ENCODE measurements at regions not wholly inside any gene's neighbourhood (a gene's known extent, or its start where the extent isn't known, plus 50 kb on each side); places are given as distances from the start of the nearest gene placed in this dataset.

GRCh38 chr5:164577742-164578141 is 1072.3 kb downstream of the MAT2B start:
- H2AFZ ChIP-seq (ENCODE audit: control insufficient read depth, low read depth, low read length): no peak overlapping the region
- RAD21 ChIA-PET (ENCODE audit: unreplicated experiment): interaction anchor here (0.6 kb wide), 1 partner anchor 11 kb away, joined by 3 read pairs; no protein-coding TSS in a partner anchor
- no peaks in the 10 kb centered on the region for H3K36me3 ChIP-seq (ENCODE audit: control insufficient read depth in 2 of 2, insufficient read depth in 2 of 2, low read length in 1 of 2)
- no peaks in the 10 kb centered on the region for H3K9me3 ChIP-seq (replicated peaks; ENCODE audit: control insufficient read depth, insufficient read depth, low read length)
- H3K27me3 ChIP-seq (replicated peaks in 1 of 2; ENCODE audit: control insufficient read depth in 2 of 2, insufficient read depth in 2 of 2, low read length in 1 of 2): no peaks in the 10 kb centered on the region
- POLR2A ChIA-PET: interaction anchor here (0.6 kb wide), 1 partner anchor 88 kb away, joined by 9 read pairs; no protein-coding TSS in a partner anchor
- no peak overlapping the region for H3K27ac ChIP-seq (ENCODE audit: control insufficient read depth, insufficient read depth)
- intact Hi-C loops (cut with micrococcal nuclease; ENCODE audit: unreplicated experiment): no loop called here
- TF ChIP-seq JUNB (IDR thresholded peaks at IDR 0.05): no peak
- TF ChIP-seq MXI1 (IDR thresholded peaks at IDR 0.05; ENCODE audit: low read depth, low read length): no peak
- TF ChIP-seq MYC (IDR thresholded peaks at IDR 0.05; ENCODE audit: insufficient read depth, insufficient read length, insufficient replicate concordance, low read length, severe bottlenecking): no peak
- TF ChIP-seq, protein P1, sequence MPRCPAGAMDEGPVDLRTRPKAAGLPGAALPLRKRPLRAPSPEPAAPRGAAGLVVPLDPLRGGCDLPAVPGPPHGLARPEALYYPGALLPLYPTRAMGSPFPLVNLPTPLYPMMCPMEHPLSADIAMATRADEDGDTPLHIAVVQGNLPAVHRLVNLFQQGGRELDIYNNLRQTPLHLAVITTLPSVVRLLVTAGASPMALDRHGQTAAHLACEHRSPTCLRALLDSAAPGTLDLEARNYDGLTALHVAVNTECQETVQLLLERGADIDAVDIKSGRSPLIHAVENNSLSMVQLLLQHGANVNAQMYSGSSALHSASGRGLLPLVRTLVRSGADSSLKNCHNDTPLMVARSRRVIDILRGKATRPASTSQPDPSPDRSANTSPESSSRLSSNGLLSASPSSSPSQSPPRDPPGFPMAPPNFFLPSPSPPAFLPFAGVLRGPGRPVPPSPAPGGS (IDR thresholded peaks at IDR 0.05; ENCODE audit: borderline replicate concordance, insufficient read depth, low read depth, low read length, poor library complexity, severe bottlenecking): no peak
- no peak for TF ChIP-seq TBL1XR1 (IDR thresholded peaks at IDR 0.05; ENCODE audit: low read depth, low read length)
- no peak for TF ChIP-seq LARP7 (IDR thresholded peaks at IDR 0.05)
- TF ChIP-seq BACH1 (IDR thresholded peaks at IDR 0.05; ENCODE audit: borderline replicate concordance): no peak
- TF ChIP-seq ZNF274 (IDR thresholded peaks at IDR 0.05; ENCODE audit: insufficient read depth, insufficient read length): no peak
- TF ChIP-seq, protein P2, sequence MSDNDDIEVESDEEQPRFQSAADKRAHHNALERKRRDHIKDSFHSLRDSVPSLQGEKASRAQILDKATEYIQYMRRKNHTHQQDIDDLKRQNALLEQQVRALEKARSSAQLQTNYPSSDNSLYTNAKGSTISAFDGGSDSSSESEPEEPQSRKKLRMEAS (IDR thresholded peaks at IDR 0.05; ENCODE audit: low read depth, low read length): no peak
- TF ChIP-seq RBBP5 (conservative IDR thresholded peaks at IDR 0.05): no peak
- no peak for TF ChIP-seq KDM1A (IDR thresholded peaks at IDR 0.05; ENCODE audit: borderline replicate concordance)
- no peak for TF ChIP-seq ZNF622 (IDR thresholded peaks at IDR 0.05)
- TF ChIP-seq HDGF (IDR thresholded peaks at IDR 0.05): no peak
- TF ChIP-seq EGR1 (IDR thresholded peaks at IDR 0.05; ENCODE audit: borderline replicate concordance in 1 of 2, low read depth in 2 of 2, low read length in 2 of 2): no peak
- no peaks in the 10 kb centered on the region for H4K20me1 ChIP-seq (ENCODE audit: control insufficient read depth, insufficient read depth)
- no peaks in the 10 kb centered on the region for H3K4me1 ChIP-seq (ENCODE audit: control insufficient read depth, insufficient read depth, low read length)
- ATAC-seq (no peak), FAIRE-seq (no peak), DNase-seq (ENCODE audit: low read depth, low spot score) (no peak)
- in situ Hi-C loops (cut with MboI): no loop called here
- H3K9ac ChIP-seq (ENCODE audit: control insufficient read depth, insufficient read depth, low read length): no peak overlapping the region
- BruUV-seq (replicated peaks): no TSS peak
- no peak overlapping the region for H3K4me3 ChIP-seq
- no peak overlapping the region for H3K4me2 ChIP-seq (ENCODE audit: control insufficient read depth, insufficient read depth)
- SMC1A ChIA-PET (ENCODE audit: uncharacterized antibody, unreplicated experiment): interaction anchor here (0.7 to 1.7 kb wide), 4 partner anchors 12 to 77 kb away, joined by 3 to 4 read pairs (median 4); no protein-coding TSS in a partner anchor
- no peaks in the 10 kb centered on the region for H3K79me2 ChIP-seq (ENCODE audit: control insufficient read depth, insufficient read depth, low read length)
- WGBS (ENCODE audit: insufficient coverage, insufficient replicate concordance, low lambda C conversion rate, missing lambda C conversion rate): 0% methylated on average over 2 of the region's 2 CpGs
- CTCF ChIA-PET: interaction anchor here (1.3 kb wide), 1 partner anchor 19 kb away, joined by 5 read pairs; no protein-coding TSS in a partner anchor

All from GM12878 (cell line).